ENCODE measurements at regions not wholly inside any gene's neighbourhood (a gene's known extent, or its start where the extent isn't known, plus 50 kb on each side); places are given as distances from the start of the nearest gene placed in this dataset.
"Not testable (repeated sequence)": the region's sequence is repeated elsewhere in the genome, so short reads cannot be mapped to it uniquely, and the experiment has no call there.

DNA sequence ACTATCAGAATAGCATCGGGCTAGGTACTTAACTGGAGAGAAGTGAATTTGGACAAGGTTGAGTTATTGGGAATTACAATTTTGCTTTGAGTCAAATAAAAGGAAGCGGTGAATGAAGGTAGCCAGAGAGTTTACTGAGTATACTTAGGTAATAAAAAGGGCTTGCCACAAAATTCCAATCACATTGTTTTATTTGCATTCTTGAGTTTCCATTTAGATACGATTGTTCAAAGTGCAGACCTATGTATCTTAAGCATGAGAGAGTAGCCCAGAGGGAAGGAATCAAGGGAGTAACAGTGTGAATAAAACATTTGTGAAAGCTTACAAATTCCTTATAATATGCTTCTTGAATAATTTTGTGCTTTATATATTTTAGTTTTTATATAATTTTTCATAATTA lies 102.5 kb upstream of the NDST4 start:
- H3K4ac ChIP-seq (ENCODE audit: low read depth in 1 of 2, low read length in 2 of 2) = no peak overlapping the region
- WGBS = 93% methylated on average over 2 of the region's 3 CpGs

DNA sequence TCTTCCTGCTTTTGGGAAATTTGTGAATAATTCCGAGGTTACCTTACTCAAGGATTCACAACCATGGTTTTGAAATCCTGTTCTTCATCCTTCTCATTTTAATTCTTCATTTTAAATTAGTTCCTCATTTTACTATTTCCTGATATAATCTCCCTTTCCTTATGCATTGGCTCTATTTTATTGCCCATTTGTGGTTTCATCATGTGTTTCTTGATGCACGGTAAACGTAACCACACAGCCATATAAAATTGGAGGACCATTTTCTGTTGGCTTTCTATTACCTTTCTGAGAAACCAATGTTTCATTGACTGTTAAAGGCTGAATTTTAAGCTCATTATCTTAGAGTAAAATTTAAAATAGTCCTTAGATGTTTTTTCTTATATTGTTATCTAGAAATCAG lies 100.3 kb upstream of the NDST4 start:
- Histone ChIP-seq H3K36me3 (ENCODE audit: control insufficient read depth in 1 of 2, insufficient read depth in 2 of 2, low read depth in 1 of 2, low read length in 2 of 2) (no peaks in the 10 kb centered on the region), H3K4ac (ENCODE audit: low read depth in 1 of 2, low read length in 2 of 2) (no peak overlapping the region), H2AFZ (ENCODE audit: low read depth, low read length) (no peak overlapping the region), H2BK12ac (ENCODE audit: low read length in 2 of 2) (no peak overlapping the region), H3K27ac (ENCODE audit: low read length, poor library complexity, severe bottlenecking) (no peak overlapping the region), H3K14ac (ENCODE audit: low read length in 2 of 2) (no peak overlapping the region), H3K4me3 (ENCODE audit: insufficient read depth in 1 of 2, low read depth in 1 of 2, low read length in 2 of 2) (no peak overlapping the region), H2AK5ac (ENCODE audit: low read length, severe bottlenecking) (no peak overlapping the region), H4K91ac (ENCODE audit: low read length) (no peak overlapping the region), H2BK5ac (ENCODE audit: low read depth, low read length, poor library complexity, severe bottlenecking) (no peak overlapping the region), H3K27me3 (ENCODE audit: control insufficient read depth in 1 of 2, insufficient read depth in 1 of 2, low read length in 2 of 2) (no peaks in the 10 kb centered on the region), H3K9ac (ENCODE audit: low read length) (no peak overlapping the region), H3K18ac (ENCODE audit: low read depth in 1 of 2, low read length in 2 of 2) (no peak overlapping the region), H3K9me3 (ENCODE audit: control insufficient read depth, low read length) (no peaks in the 10 kb centered on the region), H3K4me2 (ENCODE audit: low read length, poor library complexity, severe bottlenecking) (no peak overlapping the region), H2BK120ac (ENCODE audit: low read depth, low read length) (no peak overlapping the region), H4K8ac (ENCODE audit: low read length) (no peak overlapping the region), H2BK15ac (ENCODE audit: low read depth, poor library complexity, severe bottlenecking) (no peak overlapping the region), H3K79me1 (replicated peaks; ENCODE audit: low read length, poor library complexity, severe bottlenecking) (no peaks in the 10 kb centered on the region), H3K23ac (ENCODE audit: low read length in 2 of 2) (no peak overlapping the region), H3K4me1 (ENCODE audit: control insufficient read depth, insufficient read depth, low read depth, low read length) (no peaks in the 10 kb centered on the region)
- DNase-seq = no peak
- 95% methylated on average over 3 of the region's 3 CpGs for WGBS

More for the DNA sequence above, 102.5 kb upstream of the NDST4 start:
- Histone ChIP-seq H3K4me2 (ENCODE audit: low read length, poor library complexity, severe bottlenecking) (no peak overlapping the region), H3K18ac (ENCODE audit: low read depth in 1 of 2, low read length in 2 of 2) (no peak overlapping the region), H4K8ac (ENCODE audit: low read length) (no peak overlapping the region), H4K91ac (ENCODE audit: low read length) (no peak overlapping the region), H2AK5ac (ENCODE audit: low read length, severe bottlenecking) (no peak overlapping the region), H3K4me3 (ENCODE audit: insufficient read depth in 1 of 2, low read depth in 1 of 2, low read length in 2 of 2) (no peak overlapping the region), H3K27ac (ENCODE audit: low read length, poor library complexity, severe bottlenecking) (no peak overlapping the region), H3K9me3 (ENCODE audit: control insufficient read depth, low read length) (no peaks in the 10 kb centered on the region), H3K79me1 (replicated peaks; ENCODE audit: low read length, poor library complexity, severe bottlenecking) (no peaks in the 10 kb centered on the region), H2AFZ (ENCODE audit: low read depth, low read length) (no peak overlapping the region), H3K4me1 (ENCODE audit: control insufficient read depth, insufficient read depth, low read depth, low read length) (no peaks in the 10 kb centered on the region), H3K14ac (ENCODE audit: low read length in 2 of 2) (no peak overlapping the region), H2BK5ac (ENCODE audit: low read depth, low read length, poor library complexity, severe bottlenecking) (no peak overlapping the region), H3K23ac (ENCODE audit: low read length in 2 of 2) (no peak overlapping the region), H3K9ac (ENCODE audit: low read length) (no peak overlapping the region), H2BK12ac (ENCODE audit: low read length in 2 of 2) (no peak overlapping the region), H3K36me3 (ENCODE audit: control insufficient read depth in 1 of 2, insufficient read depth in 2 of 2, low read depth in 1 of 2, low read length in 2 of 2) (no peaks in the 10 kb centered on the region), H3K27me3 (ENCODE audit: control insufficient read depth in 1 of 2, insufficient read depth in 1 of 2, low read length in 2 of 2) (no peaks in the 10 kb centered on the region), H2BK15ac (ENCODE audit: low read depth, poor library complexity, severe bottlenecking) (no peak overlapping the region), H2BK120ac (ENCODE audit: low read depth, low read length) (no peak overlapping the region)
- DNase-seq = no peak

DNA sequence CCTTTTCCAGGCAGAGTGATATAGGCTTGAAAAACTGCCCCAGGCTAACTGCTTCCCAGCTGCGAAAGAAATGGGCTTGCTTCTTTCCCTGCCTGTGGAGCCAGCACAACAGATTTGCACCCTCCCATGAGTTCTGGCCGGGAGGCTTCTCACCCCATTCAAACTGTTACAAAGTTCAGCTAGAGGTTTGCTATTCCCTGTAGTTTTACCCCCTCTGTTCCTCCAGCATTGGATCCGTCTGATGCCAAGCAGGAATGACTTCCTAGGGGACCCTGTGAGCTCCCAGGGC lies 87.6 kb upstream of the NDST4 start:
- no peak overlapping the region for H3K4ac ChIP-seq (ENCODE audit: low read depth in 1 of 2, low read length in 2 of 2)
- WGBS = 89% methylated on average over 3 of the region's 3 CpGs
- no peak overlapping the region for H2BK120ac ChIP-seq (ENCODE audit: low read depth, low read length)
- H2AFZ ChIP-seq (ENCODE audit: low read depth, low read length) = no peak overlapping the region
- H3K4me1 ChIP-seq (ENCODE audit: control insufficient read depth, insufficient read depth, low read depth, low read length) = peaks cover 2% of the 10 kb centered on the region
- H2BK5ac ChIP-seq (ENCODE audit: low read depth, low read length, poor library complexity, severe bottlenecking) = no peak overlapping the region
- H3K9ac ChIP-seq (ENCODE audit: low read length) = no peak overlapping the region
- no peaks in the 10 kb centered on the region for H3K9me3 ChIP-seq (ENCODE audit: control insufficient read depth, low read length)
- H3K36me3 ChIP-seq (ENCODE audit: control insufficient read depth in 1 of 2, insufficient read depth in 2 of 2, low read depth in 1 of 2, low read length in 2 of 2) = no peaks in the 10 kb centered on the region
- H4K8ac ChIP-seq (ENCODE audit: low read length) = no peak overlapping the region
- DNase-seq = no peak
- H3K23ac ChIP-seq (ENCODE audit: low read length in 2 of 2) = no peak overlapping the region
- no peak overlapping the region for H3K4me3 ChIP-seq (ENCODE audit: insufficient read depth in 1 of 2, low read depth in 1 of 2, low read length in 2 of 2)
- H3K27me3 ChIP-seq (ENCODE audit: control insufficient read depth in 1 of 2, insufficient read depth in 1 of 2, low read length in 2 of 2) = no peaks in the 10 kb centered on the region
- H2AK5ac ChIP-seq (ENCODE audit: low read length, severe bottlenecking) = no peak overlapping the region
- H3K14ac ChIP-seq (ENCODE audit: low read length in 2 of 2) = no peak overlapping the region
- no peak overlapping the region for H4K91ac ChIP-seq (ENCODE audit: low read length)
- no peak overlapping the region for H2BK12ac ChIP-seq (ENCODE audit: low read length in 2 of 2)
- H3K27ac ChIP-seq (ENCODE audit: low read length, poor library complexity, severe bottlenecking) = no peak overlapping the region
- no peak overlapping the region for H2BK15ac ChIP-seq (ENCODE audit: low read depth, poor library complexity, severe bottlenecking)
- H3K79me1 ChIP-seq (replicated peaks; ENCODE audit: low read length, poor library complexity, severe bottlenecking) = no peaks in the 10 kb centered on the region
- no peak overlapping the region for H3K4me2 ChIP-seq (ENCODE audit: low read length, poor library complexity, severe bottlenecking)
- H3K18ac ChIP-seq (ENCODE audit: low read depth in 1 of 2, low read length in 2 of 2) = no peak overlapping the region

DNA sequence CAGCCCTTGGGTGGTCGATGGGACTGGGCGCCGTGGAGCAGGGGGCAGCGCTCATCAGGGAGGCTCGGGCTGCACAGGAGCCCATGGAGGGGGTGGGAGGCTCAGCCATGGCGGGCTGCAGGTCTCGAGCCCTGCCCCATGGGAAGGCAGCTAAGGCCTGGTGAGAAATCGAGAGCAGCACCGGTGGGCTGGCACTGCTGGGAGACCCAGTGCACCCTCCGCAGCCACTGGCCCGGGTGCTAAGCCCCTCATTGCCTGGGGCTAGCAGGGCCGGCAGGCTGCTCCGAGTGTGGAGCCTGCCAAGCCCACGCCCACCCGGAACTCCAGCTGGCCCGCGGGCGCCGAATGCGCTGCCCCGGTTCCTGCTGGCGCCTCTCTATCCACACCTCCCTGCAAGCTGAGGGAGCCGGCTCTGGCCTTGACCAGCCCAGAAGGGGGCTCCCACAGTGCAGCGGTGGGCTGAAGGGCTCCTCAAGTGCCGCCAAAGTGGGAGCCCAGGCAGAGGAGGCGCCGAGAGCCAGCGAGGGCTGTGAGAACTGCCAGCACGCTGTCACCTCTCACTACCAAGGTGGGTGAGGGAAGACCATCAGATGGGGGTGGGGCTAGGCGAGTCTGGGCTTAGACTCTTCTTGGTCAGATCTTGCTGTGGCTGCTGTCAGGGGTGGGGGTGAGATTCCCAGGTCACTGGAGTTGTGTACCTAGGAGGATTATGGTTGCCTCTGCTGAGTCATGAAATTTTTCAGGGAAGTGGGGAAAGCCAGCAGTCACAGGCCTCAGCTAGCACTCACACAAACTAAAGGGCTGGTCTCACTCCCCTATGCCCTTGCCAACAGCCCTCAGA lies 87.0 kb upstream of the NDST4 start:
- not testable (repeated sequence) for H3K9me3 ChIP-seq (ENCODE audit: control insufficient read depth, low read length); DNase-seq; H3K18ac ChIP-seq (ENCODE audit: low read depth in 1 of 2, low read length in 2 of 2); H3K23ac ChIP-seq (ENCODE audit: low read length in 2 of 2); H3K4me3 ChIP-seq (ENCODE audit: insufficient read depth in 1 of 2, low read depth in 1 of 2, low read length in 2 of 2); H3K9ac ChIP-seq (ENCODE audit: low read length); H2BK12ac ChIP-seq (ENCODE audit: low read length in 2 of 2); H3K4ac ChIP-seq (ENCODE audit: low read depth in 1 of 2, low read length in 2 of 2); H3K4me2 ChIP-seq (ENCODE audit: low read length, poor library complexity, severe bottlenecking); H3K14ac ChIP-seq (ENCODE audit: low read length in 2 of 2); H4K91ac ChIP-seq (ENCODE audit: low read length); H3K4me1 ChIP-seq (ENCODE audit: control insufficient read depth, insufficient read depth, low read depth, low read length); H2BK120ac ChIP-seq (ENCODE audit: low read depth, low read length); H4K8ac ChIP-seq (ENCODE audit: low read length); H2AFZ ChIP-seq (ENCODE audit: low read depth, low read length); H3K36me3 ChIP-seq (ENCODE audit: control insufficient read depth in 1 of 2, insufficient read depth in 2 of 2, low read depth in 1 of 2, low read length in 2 of 2); H3K27ac ChIP-seq (ENCODE audit: low read length, poor library complexity, severe bottlenecking); H2BK15ac ChIP-seq (ENCODE audit: low read depth, poor library complexity, severe bottlenecking); H3K27me3 ChIP-seq (ENCODE audit: control insufficient read depth in 1 of 2, insufficient read depth in 1 of 2, low read length in 2 of 2); H2BK5ac ChIP-seq (ENCODE audit: low read depth, low read length, poor library complexity, severe bottlenecking); H3K79me1 ChIP-seq (replicated peaks; ENCODE audit: low read length, poor library complexity, severe bottlenecking); H2AK5ac ChIP-seq (ENCODE audit: low read length, severe bottlenecking)
- WGBS = 96% methylated on average over 26 of the region's 30 CpGs
